MM.1S (cell line): ENCODE measurements at regions not wholly inside any gene's neighbourhood (a gene's known extent, or its start where the extent isn't known, plus 50 kb on each side); places are given as distances from the start of the nearest gene placed in this dataset.

Experiments used
- EZH2 ChIP-seq: fragments of 300-600 bp; sonication (generic); optimal IDR thresholded peaks from 2 replicates; pipeline ENCODE3; 2017; ENCODE audit warnings: low read depth, mild to moderate bottlenecking, antibody characterized with exemption, low read length, mixed read lengths
- EZH2phosphoT487 ChIP-seq: fragments of 300-600 bp; sonication (generic); IDR thresholded peaks from 2 replicates; pipeline ENCODE4 v1.6.1; 2018; ENCODE audit warnings: antibody characterized with exemption, low read length
- TF ChIP-seq, protein P1 (sequence below): fragments of 300-600 bp; sonication (generic); IDR thresholded peaks from 2 replicates; pipeline ENCODE4 v1.5.1; 2016; ENCODE audit warnings: antibody characterized with exemption, low read length, mixed read lengths

DNA sequence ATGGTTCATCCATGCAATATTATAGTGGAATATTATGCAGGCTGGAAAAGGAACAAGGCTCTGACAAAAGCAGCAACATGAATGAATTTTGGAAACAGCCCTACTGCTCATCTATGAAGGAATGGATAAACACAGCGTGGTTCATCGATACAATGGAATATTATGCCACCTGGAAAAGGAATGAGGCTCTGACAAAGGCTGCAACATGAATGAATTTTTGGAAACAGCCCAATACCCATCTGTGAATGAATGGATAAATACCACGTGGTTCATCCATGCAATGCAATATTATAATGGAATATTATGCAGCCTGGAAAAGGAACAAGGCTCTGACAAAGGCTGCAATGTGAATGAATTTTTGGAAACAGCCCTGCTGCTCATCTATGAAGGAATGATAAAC lies 160.4 kb downstream of the CRLF2 start:
- TF ChIP-seq, protein P1, sequence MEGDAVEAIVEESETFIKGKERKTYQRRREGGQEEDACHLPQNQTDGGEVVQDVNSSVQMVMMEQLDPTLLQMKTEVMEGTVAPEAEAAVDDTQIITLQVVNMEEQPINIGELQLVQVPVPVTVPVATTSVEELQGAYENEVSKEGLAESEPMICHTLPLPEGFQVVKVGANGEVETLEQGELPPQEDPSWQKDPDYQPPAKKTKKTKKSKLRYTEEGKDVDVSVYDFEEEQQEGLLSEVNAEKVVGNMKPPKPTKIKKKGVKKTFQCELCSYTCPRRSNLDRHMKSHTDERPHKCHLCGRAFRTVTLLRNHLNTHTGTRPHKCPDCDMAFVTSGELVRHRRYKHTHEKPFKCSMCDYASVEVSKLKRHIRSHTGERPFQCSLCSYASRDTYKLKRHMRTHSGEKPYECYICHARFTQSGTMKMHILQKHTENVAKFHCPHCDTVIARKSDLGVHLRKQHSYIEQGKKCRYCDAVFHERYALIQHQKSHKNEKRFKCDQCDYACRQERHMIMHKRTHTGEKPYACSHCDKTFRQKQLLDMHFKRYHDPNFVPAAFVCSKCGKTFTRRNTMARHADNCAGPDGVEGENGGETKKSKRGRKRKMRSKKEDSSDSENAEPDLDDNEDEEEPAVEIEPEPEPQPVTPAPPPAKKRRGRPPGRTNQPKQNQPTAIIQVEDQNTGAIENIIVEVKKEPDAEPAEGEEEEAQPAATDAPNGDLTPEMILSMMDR = no peak
- no peak for TF ChIP-seq EZH2
- no peak for TF ChIP-seq EZH2phosphoT487
